Mesothelial cell of epicardium (in vitro differentiated cells): ENCODE measurements at regions not wholly inside any gene's neighbourhood (a gene's known extent, or its start where the extent isn't known, plus 50 kb on each side); places are given as distances from the start of the nearest gene placed in this dataset.

Experiments used
- DNase-seq, 2 experiments: peaks; one replicate each; pipeline ENCODE4 v3.0.0; 2021; ENCODE audit warnings: low spot score in 2 of 2; ENCODE audit not compliant: unreplicated experiment in 2 of 2
- H3K27ac Mint-ChIP-seq: 2 replicates; pipeline ENCODE4 v1.8.0; 2021; ENCODE audit warnings: mixed read lengths
- H3K27me3 Mint-ChIP-seq: 2 replicates; pipeline ENCODE4 v1.8.0; 2021; ENCODE audit warnings: low read depth, mixed read lengths
- H3K36me3 Mint-ChIP-seq: 2 replicates; pipeline ENCODE4 v1.8.0; 2021; ENCODE audit warnings: mixed read lengths
- H3K4me1 Mint-ChIP-seq: 2 replicates; pipeline ENCODE4 v1.8.0; 2021; ENCODE audit warnings: mixed read lengths
- H3K4me3 Mint-ChIP-seq: 2 replicates; pipeline ENCODE4 v1.8.0; 2021; ENCODE audit warnings: mild to moderate bottlenecking, moderate library complexity, mixed read lengths
- H3K9me3 Mint-ChIP-seq: 2 replicates; pipeline ENCODE4 v1.8.0; 2021; ENCODE audit warnings: mixed read lengths
- CTCF ChIP-seq: fragments of 200-600 bp; sonication (generic); IDR thresholded peaks from one replicate; pipeline ENCODE4 v1.5.0; 2021; ENCODE audit warnings: antibody characterized with exemption; ENCODE audit not compliant: unreplicated experiment

DNA sequence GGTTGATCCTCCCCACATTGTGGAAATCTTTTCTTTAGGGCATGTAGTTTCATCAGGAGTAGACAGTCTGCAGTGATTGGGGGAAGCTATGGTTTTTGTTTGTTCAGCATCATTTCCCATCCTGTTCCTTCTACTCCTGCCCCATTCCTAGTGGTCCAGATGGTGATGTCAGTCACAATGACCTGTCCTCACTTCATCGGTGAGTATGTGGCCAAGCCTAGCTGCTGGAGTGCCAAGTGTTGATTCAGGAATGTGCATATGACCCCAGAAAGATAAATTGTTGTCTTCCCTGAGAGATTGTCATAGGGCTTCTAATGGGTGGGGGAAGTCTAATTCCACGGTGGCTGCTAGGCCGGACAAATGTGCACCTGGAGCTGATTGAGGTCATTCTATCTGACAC is 130.6 kb upstream of the FAT1 start:
- no peak for DNase-seq

DNA sequence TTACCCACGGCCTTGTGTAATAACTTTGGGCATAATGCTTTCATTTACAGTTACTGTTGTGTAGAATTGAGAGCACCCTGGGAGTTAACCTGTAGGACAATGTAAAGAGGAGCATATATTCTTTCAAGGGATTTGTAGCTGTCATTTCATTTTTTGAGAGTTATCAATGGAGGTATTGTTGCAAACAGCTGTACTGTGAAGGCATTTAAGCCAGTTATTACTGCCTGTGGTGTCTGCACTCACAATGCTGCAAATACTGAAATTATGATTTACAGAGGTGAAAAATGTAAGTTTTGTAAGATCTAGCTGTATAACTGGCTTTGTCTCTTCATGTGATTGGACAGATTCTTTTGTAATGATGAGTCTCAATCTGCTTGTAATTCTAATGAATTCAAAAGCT is 131.5 kb upstream of the FAT1 start:
- no peaks in the 10 kb centered on the region for H3K27me3 Mint-ChIP-seq
- H3K27ac Mint-ChIP-seq, result no peak overlapping the region
- H3K4me3 Mint-ChIP-seq, result no peak overlapping the region
- H3K9me3 Mint-ChIP-seq, result peaks cover 19% of the 10 kb centered on the region
- no peak for TF ChIP-seq CTCF
- DNase-seq, result no peak
- H3K36me3 Mint-ChIP-seq, result peaks cover 4% of the 10 kb centered on the region
- no peaks in the 10 kb centered on the region for H3K4me1 Mint-ChIP-seq

More for the DNA sequence above, 130.6 kb upstream of the FAT1 start:
- Mint-ChIP-seq H3K9me3 (peaks cover 23% of the 10 kb centered on the region), H3K36me3 (peaks cover 6% of the 10 kb centered on the region), H3K27me3 (no peaks in the 10 kb centered on the region), H3K4me1 (no peaks in the 10 kb centered on the region), H3K27ac (no peak overlapping the region), H3K4me3 (no peak overlapping the region)
- no peak for TF ChIP-seq CTCF

GRCh38 chr4:186857793-186858192 is 134.1 kb upstream of the FAT1 start:
- peaks cover 13% of the 10 kb centered on the region for H3K4me1 Mint-ChIP-seq
- H3K4me3 Mint-ChIP-seq, result no peak overlapping the region
- H3K27me3 Mint-ChIP-seq, result no peaks in the 10 kb centered on the region
- H3K27ac Mint-ChIP-seq, result no peak overlapping the region
- no peak for DNase-seq
- H3K9me3 Mint-ChIP-seq, result no peaks in the 10 kb centered on the region
- H3K36me3 Mint-ChIP-seq, result no peaks in the 10 kb centered on the region
- no peak for TF ChIP-seq CTCF

DNA sequence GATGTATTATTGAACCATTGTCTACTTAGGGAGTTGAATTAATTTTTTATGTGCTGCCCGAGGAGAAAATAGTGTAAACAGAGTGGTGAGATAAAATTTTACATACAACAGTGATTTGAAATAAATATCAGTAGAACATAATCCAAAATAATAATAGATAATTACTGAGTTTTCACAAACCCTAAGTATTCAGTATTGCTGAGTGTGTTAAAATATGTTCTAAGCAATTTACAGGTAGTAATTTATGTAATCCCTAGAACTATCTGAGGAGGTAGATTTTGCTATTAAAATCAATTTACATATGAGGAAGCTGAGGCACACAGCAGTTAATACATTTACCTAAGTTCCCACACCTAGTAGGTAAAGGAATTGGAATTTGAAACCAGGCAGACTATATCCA is 134.7 kb upstream of the FAT1 start:
- peaks cover 13% of the 10 kb centered on the region for H3K4me1 Mint-ChIP-seq

GRCh38 chr4:186859420-186859819 is 135.8 kb upstream of the FAT1 start:
- Mint-ChIP-seq H3K4me1 (peaks cover 13% of the 10 kb centered on the region), H3K4me3 (no peak overlapping the region), H3K36me3 (no peaks in the 10 kb centered on the region), H3K27me3 (no peaks in the 10 kb centered on the region), H3K27ac (no peak overlapping the region), H3K9me3 (peaks cover 4% of the 10 kb centered on the region)
- DNase-seq, result no peak
- TF ChIP-seq CTCF, result no peak

More for the DNA sequence above, 134.7 kb upstream of the FAT1 start:
- Mint-ChIP-seq H3K9me3 (no peaks in the 10 kb centered on the region), H3K27me3 (no peaks in the 10 kb centered on the region), H3K36me3 (no peaks in the 10 kb centered on the region), H3K4me3 (no peak overlapping the region), H3K27ac (no peak overlapping the region)
- no peak for DNase-seq
- TF ChIP-seq CTCF, result no peak

GRCh38 chr4:186861317-186861716 is 137.7 kb upstream of the FAT1 start:
- no peaks in the 10 kb centered on the region for H3K27me3 Mint-ChIP-seq
- no peak overlapping the region for H3K4me3 Mint-ChIP-seq
- no peak overlapping the region for H3K27ac Mint-ChIP-seq
- no peak for DNase-seq
- peaks cover 10% of the 10 kb centered on the region for H3K9me3 Mint-ChIP-seq
- H3K36me3 Mint-ChIP-seq, result no peaks in the 10 kb centered on the region
- H3K4me1 Mint-ChIP-seq, result peaks cover 13% of the 10 kb centered on the region
- TF ChIP-seq CTCF, result no peak
